Keratinocyte (primary cell): ENCODE measurements at regions not wholly inside any gene's neighbourhood (a gene's known extent, or its start where the extent isn't known, plus 50 kb on each side); places are given as distances from the start of the nearest gene placed in this dataset.

ENCODE experiments used
- DNase-seq: peaks from one replicate; pipeline ENCODE4 v3.0.0-alpha.2; 2011; ENCODE audit warnings: low read depth, missing footprints, low spot score
- FAIRE-seq: peaks from 2 replicates; lab custom pipeline; 2011; peaks lifted over from hg19 to GRCh38; lab: Jason Lieb, UNC
- H2AFZ ChIP-seq: 2 replicates; pipeline ENCODE4 v1.6.0; 2012; ENCODE audit warnings: low read length, control low read depth, inconsistent platforms; ENCODE audit not compliant: control insufficient read depth
- H3K27ac ChIP-seq: 2 replicates; pipeline ENCODE4 v1.5.1; 2011; ENCODE audit warnings: low read length; ENCODE audit not compliant: control insufficient read depth, insufficient read depth
- H3K27me3 ChIP-seq: 3 replicates; pipeline ENCODE4 v1.6.0; 2011; ENCODE audit warnings: low read length; ENCODE audit not compliant: control insufficient read depth, insufficient read depth; ENCODE audit errors: extremely low read depth
- H3K36me3 ChIP-seq, 2 experiments: 2 replicates in 1 of 2; 3 replicates in 1 of 2; pipeline ENCODE4 v1.5.1; 2011; ENCODE audit warnings: low read length in 2 of 2, mild to moderate bottlenecking in 1 of 2; ENCODE audit not compliant: control insufficient read depth in 2 of 2, insufficient read depth in 2 of 2; ENCODE audit errors: extremely low read depth in 1 of 2
- H3K4me1 ChIP-seq: 3 replicates; pipeline ENCODE4 v1.5.1; 2011; ENCODE audit warnings: low read length; ENCODE audit not compliant: control insufficient read depth, insufficient read depth; ENCODE audit errors: extremely low read depth
- H3K4me2 ChIP-seq: 3 replicates; pipeline ENCODE4 v1.6.0; 2011; ENCODE audit warnings: low read depth, low read length; ENCODE audit not compliant: control insufficient read depth, insufficient read depth; ENCODE audit errors: extremely low read depth
- H3K4me3 ChIP-seq, 3 experiments: fragments of 200-600 bp in 1 of 3; sonication (generic) in 1 of 3; 2 replicates in 2 of 3; 3 replicates in 1 of 3; pipeline ENCODE4 v1.5.1; 2011 to 2016; ENCODE audit warnings: low read length in 3 of 3, mild to moderate bottlenecking in 3 of 3, control low read depth in 2 of 3, inconsistent platforms in 1 of 3, low read depth in 1 of 3, mixed read lengths in 1 of 3, mixed run types in 1 of 3, moderate library complexity in 1 of 3; ENCODE audit not compliant: control insufficient read depth in 2 of 3, insufficient read depth in 2 of 3; ENCODE audit errors: extremely low read depth in 1 of 3
- H3K79me2 ChIP-seq: 2 replicates; pipeline ENCODE4 v1.6.0; 2012; ENCODE audit warnings: low read length; ENCODE audit not compliant: control insufficient read depth, insufficient read depth
- H3K9ac ChIP-seq: 3 replicates; pipeline ENCODE4 v1.6.0; 2011; ENCODE audit warnings: low read length; ENCODE audit not compliant: control insufficient read depth, insufficient read depth; ENCODE audit errors: extremely low read depth
- H3K9me1 ChIP-seq: 3 replicates; pipeline ENCODE4 v1.6.0; 2011; ENCODE audit warnings: low read length; ENCODE audit not compliant: control insufficient read depth, insufficient read depth; ENCODE audit errors: extremely low read depth
- H3K9me3 ChIP-seq: 2 replicates; pipeline ENCODE4 v1.5.1; 2012; ENCODE audit warnings: low read depth, low read length; ENCODE audit not compliant: control insufficient read depth
- H4K20me1 ChIP-seq: 3 replicates; pipeline ENCODE4 v1.6.0; 2011; ENCODE audit warnings: low read length; ENCODE audit not compliant: control insufficient read depth, insufficient read depth; ENCODE audit errors: extremely low read depth
- CTCF ChIP-seq, 3 experiments: IDR thresholded peaks in 1 of 3; conservative IDR thresholded peaks in 1 of 3; optimal IDR thresholded peaks in 1 of 3; 2 replicates in 2 of 3; 3 replicates in 1 of 3; pipeline versions ENCODE3 to v1.5.1; 2011; ENCODE audit warnings: low read length in 3 of 3, mild to moderate bottlenecking in 3 of 3, moderate library complexity in 2 of 3, control low read depth in 1 of 3, inconsistent platforms in 1 of 3; ENCODE audit not compliant: insufficient read depth in 2 of 3; ENCODE audit errors: extremely low read depth in 1 of 3
- EZH2 ChIP-seq: IDR thresholded peaks from one replicate; pipeline ENCODE4 v1.6.1; 2012; ENCODE audit warnings: inconsistent platforms, mild to moderate bottlenecking, low read length, moderate library complexity
- dilution Hi-C: fragments of 300-500 bp; cut with MboI; formaldehyde crosslinking; loops from one replicate; pipeline ENCODE4 v1.7.0; 2020; ENCODE audit warnings: low sequenced_read_pairs; ENCODE audit not compliant: extremely low pct_ligation_motif_present

- no peak overlapping the region for H3K9ac ChIP-seq
- H3K79me2 ChIP-seq = no peaks in the 10 kb centered on the region
- DNase-seq (no peak), FAIRE-seq (no peak)
- no peaks in the 10 kb centered on the region for H4K20me1 ChIP-seq
- dilution Hi-C loops = no loop called here
- no peaks in the 10 kb centered on the region for H3K9me1 ChIP-seq
- H3K27me3 ChIP-seq = no peaks in the 10 kb centered on the region
- no peak overlapping the region for H3K4me3 ChIP-seq
- TF ChIP-seq CTCF (optimal IDR thresholded peaks at IDR 0.05 in 1 of 3, IDR thresholded peaks at IDR 0.05 in 1 of 3, conservative IDR thresholded peaks at IDR 0.05 in 1 of 3; ENCODE audit: extremely low read depth in 1 of 3, insufficient read depth in 2 of 3, low read length in 3 of 3) = no peak
- no peak for TF ChIP-seq EZH2
- no peak overlapping the region for H3K4me2 ChIP-seq
- no peak overlapping the region for H3K27ac ChIP-seq
- no peak overlapping the region for H2AFZ ChIP-seq
- H3K36me3 ChIP-seq = no peaks in the 10 kb centered on the region
- peaks cover 4% of the 10 kb centered on the region for H3K9me3 ChIP-seq
- no peaks in the 10 kb centered on the region for H3K4me1 ChIP-seq
These were observed 723.2 kb downstream of the BRD1 start for GRCh38 chr22:49104434-49104833.

- Histone ChIP-seq H3K9ac (no peak overlapping the region), H3K9me3 (peaks cover 4% of the 10 kb centered on the region), H2AFZ (no peak overlapping the region), H3K27me3 (no peaks in the 10 kb centered on the region), H3K4me1 (no peaks in the 10 kb centered on the region), H3K9me1 (no peaks in the 10 kb centered on the region), H3K4me3 (no peak overlapping the region), H3K79me2 (no peaks in the 10 kb centered on the region), H3K27ac (no peak overlapping the region), H3K4me2 (no peak overlapping the region), H4K20me1 (no peaks in the 10 kb centered on the region), H3K36me3 (no peaks in the 10 kb centered on the region)
- dilution Hi-C loops = no loop called here
- no peak for FAIRE-seq
- TF ChIP-seq EZH2 (no peak), CTCF (optimal IDR thresholded peaks at IDR 0.05 in 1 of 3, IDR thresholded peaks at IDR 0.05 in 1 of 3, conservative IDR thresholded peaks at IDR 0.05 in 1 of 3; ENCODE audit: extremely low read depth in 1 of 3, insufficient read depth in 2 of 3, low read length in 3 of 3) (no peak)
- no peak for DNase-seq
These were observed 724.2 kb downstream of the BRD1 start for GRCh38 chr22:49103314-49104059.
